GM21526 (cell line): ENCODE measurements at regions not wholly inside any gene's neighbourhood (a gene's known extent, or its start where the extent isn't known, plus 50 kb on each side); places are given as distances from the start of the nearest gene placed in this dataset.
"Not testable (repeated sequence)": the region's sequence is repeated elsewhere in the genome, so short reads cannot be mapped to it uniquely, and the experiment has no call there.

Source experiments
- ATAC-seq: cut with Tn5 transposase; IDR thresholded peaks from one replicate; pipeline ENCODE4 v1.9.1; 2021; ENCODE audit warnings: moderate library complexity; ENCODE audit not compliant: unreplicated experiment, low FRiP score

- ATAC-seq: no peak
These were observed 415.8 kb downstream of the PREX1 start for GRCh38 chr20:48411919-48412522.

- no peak for ATAC-seq
These were observed 416.6 kb downstream of the PREX1 start for GRCh38 chr20:48411245-48411644.

GRCh38 chr20:48409055-48409615, 418.7 kb downstream of the PREX1 start:
- ATAC-seq: no peak

GRCh38 chr20:48407710-48408109, 420.1 kb downstream of the PREX1 start:
- no peak for ATAC-seq

GRCh38 chr20:48406912-48407340, 420.9 kb downstream of the PREX1 start:
- ATAC-seq: no peak

GRCh38 chr20:48406498-48406897, 421.3 kb downstream of the PREX1 start:
- ATAC-seq: no peak

- ATAC-seq: no peak
These were observed 421.9 kb downstream of the PREX1 start for GRCh38 chr20:48405909-48406308.

GRCh38 chr20:48404598-48404997, 423.2 kb downstream of the PREX1 start:
- no peak for ATAC-seq

GRCh38 chr20:48403167-48403761, 424.5 kb downstream of the PREX1 start:
- ATAC-seq: no peak

GRCh38 chr20:48401359-48401758, 426.4 kb downstream of the PREX1 start:
- no peak for ATAC-seq

GRCh38 chr20:48400009-48400408, 427.8 kb downstream of the PREX1 start:
- no peak for ATAC-seq

- no peak for ATAC-seq
These were observed 429.0 kb downstream of the PREX1 start for GRCh38 chr20:48398506-48399449.

GRCh38 chr20:48396981-48397861, 430.6 kb downstream of the PREX1 start:
- not testable (repeated sequence) for ATAC-seq

GRCh38 chr20:48395816-48396546, 431.8 kb downstream of the PREX1 start:
- no peak for ATAC-seq

- no peak for ATAC-seq
These were observed 433.3 kb downstream of the PREX1 start for GRCh38 chr20:48394415-48395081.

GRCh38 chr20:48393737-48394314, 434.0 kb downstream of the PREX1 start:
- no peak for ATAC-seq

GRCh38 chr20:48393311-48393685, 434.5 kb downstream of the PREX1 start:
- ATAC-seq: no peak

- ATAC-seq: no peak
These were observed 435.1 kb downstream of the PREX1 start for GRCh38 chr20:48392407-48393310.
